ENCODE measurements at regions not wholly inside any gene's neighbourhood (a gene's known extent, or its start where the extent isn't known, plus 50 kb on each side); places are given as distances from the start of the nearest gene placed in this dataset.
"Not testable (repeated sequence)": the region's sequence is repeated elsewhere in the genome, so short reads cannot be mapped to it uniquely, and the experiment has no call there.

DNA sequence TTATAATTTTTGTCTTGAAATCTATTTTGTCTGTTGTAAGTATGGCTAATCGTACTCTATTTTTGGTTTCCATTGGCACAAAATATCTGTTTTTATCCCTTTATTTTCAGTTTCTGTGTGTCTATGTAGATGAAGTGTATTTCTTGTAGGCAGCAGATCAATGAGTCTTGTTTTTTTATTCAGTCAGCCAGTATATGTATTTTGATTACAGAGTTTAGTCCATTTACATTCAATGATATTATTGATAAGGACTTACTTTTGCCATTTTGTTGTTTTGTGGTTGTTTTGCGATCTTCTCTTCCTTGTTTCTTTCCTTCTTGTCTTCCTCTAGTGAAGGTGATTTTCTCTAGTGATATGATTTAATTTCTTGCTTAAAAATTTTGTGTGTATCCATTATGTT lies 336.3 kb upstream of the SPRY2 start:
- CTCF ChIA-PET: no interaction called here
- ATAC-seq (ENCODE audit: low read depth): no peak
- intact Hi-C loops (cut with micrococcal nuclease): no loop called here
- POLR2A ChIA-PET: no interaction called here
- Mint-ChIP-seq H3K36me3 (ENCODE audit: low read depth) (no peaks in the 10 kb centered on the region), H3K9me3 (peaks cover 27% of the 10 kb centered on the region), H3K27ac (no peak overlapping the region), H3K4me1 (no peaks in the 10 kb centered on the region), H3K27me3 (no peaks in the 10 kb centered on the region), H3K4me3 (no peak overlapping the region)
- DNase-seq: no peak
- TF ChIP-seq, protein P1, sequence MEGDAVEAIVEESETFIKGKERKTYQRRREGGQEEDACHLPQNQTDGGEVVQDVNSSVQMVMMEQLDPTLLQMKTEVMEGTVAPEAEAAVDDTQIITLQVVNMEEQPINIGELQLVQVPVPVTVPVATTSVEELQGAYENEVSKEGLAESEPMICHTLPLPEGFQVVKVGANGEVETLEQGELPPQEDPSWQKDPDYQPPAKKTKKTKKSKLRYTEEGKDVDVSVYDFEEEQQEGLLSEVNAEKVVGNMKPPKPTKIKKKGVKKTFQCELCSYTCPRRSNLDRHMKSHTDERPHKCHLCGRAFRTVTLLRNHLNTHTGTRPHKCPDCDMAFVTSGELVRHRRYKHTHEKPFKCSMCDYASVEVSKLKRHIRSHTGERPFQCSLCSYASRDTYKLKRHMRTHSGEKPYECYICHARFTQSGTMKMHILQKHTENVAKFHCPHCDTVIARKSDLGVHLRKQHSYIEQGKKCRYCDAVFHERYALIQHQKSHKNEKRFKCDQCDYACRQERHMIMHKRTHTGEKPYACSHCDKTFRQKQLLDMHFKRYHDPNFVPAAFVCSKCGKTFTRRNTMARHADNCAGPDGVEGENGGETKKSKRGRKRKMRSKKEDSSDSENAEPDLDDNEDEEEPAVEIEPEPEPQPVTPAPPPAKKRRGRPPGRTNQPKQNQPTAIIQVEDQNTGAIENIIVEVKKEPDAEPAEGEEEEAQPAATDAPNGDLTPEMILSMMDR (IDR thresholded peaks at IDR 0.05): no peak

DNA sequence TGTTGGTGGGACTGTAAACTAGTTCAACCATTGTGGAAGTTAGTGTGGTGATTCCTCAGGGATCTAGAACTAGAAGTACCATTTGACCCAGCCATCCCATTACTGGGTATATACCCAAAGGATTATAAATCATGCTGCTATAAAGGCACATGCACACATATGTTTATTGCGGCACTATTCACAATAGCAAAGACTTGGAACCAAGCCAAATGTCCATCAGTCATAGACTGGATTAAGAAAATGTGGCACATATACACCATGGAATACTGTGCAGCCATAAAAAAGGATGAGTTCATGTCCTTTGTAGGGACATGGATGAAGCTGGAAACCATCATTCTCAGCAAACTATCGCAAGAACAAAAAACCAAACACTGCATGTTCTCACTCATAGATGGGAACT lies 334.5 kb upstream of the SPRY2 start:
- POLR2A ChIA-PET; CTCF ChIA-PET; H3K4me1 Mint-ChIP-seq; H3K27ac Mint-ChIP-seq; ATAC-seq (ENCODE audit: low read depth); H3K4me3 Mint-ChIP-seq; H3K36me3 Mint-ChIP-seq (ENCODE audit: low read depth); H3K27me3 Mint-ChIP-seq; DNase-seq; intact Hi-C loops (cut with micrococcal nuclease): not testable (repeated sequence)
- peaks cover 29% of the 10 kb centered on the region for H3K9me3 Mint-ChIP-seq

DNA sequence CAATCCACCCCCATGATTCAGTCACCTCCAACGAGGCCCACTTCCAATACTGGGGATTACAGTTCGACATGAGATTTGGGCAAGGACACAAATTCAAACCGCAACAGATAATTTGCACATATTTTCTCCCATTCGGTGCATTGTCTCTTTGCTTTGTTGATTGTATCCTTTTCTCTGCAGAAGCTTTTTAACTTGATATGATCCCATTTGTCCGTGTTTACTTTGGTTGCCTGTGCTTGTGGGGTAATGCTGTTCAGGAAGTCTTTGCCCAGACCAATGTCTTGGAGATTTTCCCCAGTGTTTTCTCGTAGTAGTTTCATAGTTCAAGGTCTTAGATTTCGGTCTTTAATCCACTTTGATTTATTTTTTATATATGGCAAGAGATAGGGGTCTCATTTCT lies 330.8 kb upstream of the SPRY2 start:
- DNase-seq (no peak), ATAC-seq (ENCODE audit: low read depth) (no peak)
- Mint-ChIP-seq H3K4me1 (no peaks in the 10 kb centered on the region), H3K4me3 (no peak overlapping the region), H3K27ac (no peak overlapping the region), H3K36me3 (ENCODE audit: low read depth) (no peaks in the 10 kb centered on the region), H3K9me3 (peaks cover 16% of the 10 kb centered on the region), H3K27me3 (no peaks in the 10 kb centered on the region)
- ChIA-PET POLR2A (no interaction called here), CTCF (no interaction called here)
- intact Hi-C loops (cut with micrococcal nuclease): no loop called here
- TF ChIP-seq, protein P1 (IDR thresholded peaks at IDR 0.05): no peak

DNA sequence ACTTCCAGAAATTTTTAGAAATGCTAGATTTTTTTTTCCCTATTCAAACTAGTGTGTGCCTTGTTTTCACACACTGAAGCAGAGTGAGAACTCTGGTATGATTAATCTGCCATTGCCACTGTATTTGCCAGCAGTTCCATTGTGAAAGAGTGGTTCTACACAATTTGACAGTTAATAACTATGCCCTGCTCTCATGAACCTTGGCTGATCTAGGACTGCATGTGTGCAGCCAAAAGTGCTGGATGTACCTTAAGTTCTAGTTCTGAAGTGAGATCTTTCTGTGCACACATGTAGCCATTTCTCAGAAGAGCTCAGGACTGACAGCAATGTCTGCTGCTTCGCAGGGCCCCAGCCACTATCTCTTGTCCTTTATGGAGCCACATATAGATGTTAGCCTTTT lies 328.2 kb upstream of the SPRY2 start:
- Mint-ChIP-seq H3K27me3 (no peaks in the 10 kb centered on the region), H3K4me1 (no peaks in the 10 kb centered on the region), H3K9me3 (peaks cover 11% of the 10 kb centered on the region), H3K36me3 (ENCODE audit: low read depth) (no peaks in the 10 kb centered on the region), H3K27ac (no peak overlapping the region), H3K4me3 (no peak overlapping the region)
- no peak for DNase-seq
- ChIA-PET POLR2A (no interaction called here), CTCF (no interaction called here)
- TF ChIP-seq, protein P1 (IDR thresholded peaks at IDR 0.05): no peak
- intact Hi-C loops (cut with micrococcal nuclease): no loop called here
- no peak for ATAC-seq (ENCODE audit: low read depth)

DNA sequence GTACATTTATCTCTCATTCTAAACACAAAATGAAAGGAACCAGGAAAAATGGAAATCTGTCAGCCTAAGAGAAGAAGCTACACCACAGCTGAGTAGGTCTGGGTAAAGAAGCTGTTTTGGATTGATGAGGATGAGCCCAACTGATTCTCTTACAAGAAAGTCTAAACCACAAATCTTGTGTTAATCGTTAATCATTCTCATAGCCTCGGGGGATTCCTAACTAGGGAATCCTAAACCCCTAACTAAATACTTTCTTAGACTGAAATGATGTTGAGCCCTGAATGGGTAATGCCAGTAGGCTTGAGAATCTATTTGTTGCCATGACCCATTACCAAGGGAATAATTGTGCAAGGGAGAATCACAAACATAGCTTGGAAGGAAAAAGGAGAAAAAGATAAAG lies 327.5 kb upstream of the SPRY2 start:
- ChIA-PET CTCF (no interaction called here), POLR2A (no interaction called here)
- ATAC-seq (ENCODE audit: low read depth) (no peak), DNase-seq (no peak)
- TF ChIP-seq, protein P1 (IDR thresholded peaks at IDR 0.05): no peak
- H3K9me3 Mint-ChIP-seq: peaks cover 9% of the 10 kb centered on the region
- no peaks in the 10 kb centered on the region for H3K36me3 Mint-ChIP-seq (ENCODE audit: low read depth)
- intact Hi-C loops (cut with micrococcal nuclease): no loop called here
- H3K4me1 Mint-ChIP-seq: no peaks in the 10 kb centered on the region
- no peaks in the 10 kb centered on the region for H3K27me3 Mint-ChIP-seq
- H3K4me3 Mint-ChIP-seq: no peak overlapping the region
- no peak overlapping the region for H3K27ac Mint-ChIP-seq

DNA sequence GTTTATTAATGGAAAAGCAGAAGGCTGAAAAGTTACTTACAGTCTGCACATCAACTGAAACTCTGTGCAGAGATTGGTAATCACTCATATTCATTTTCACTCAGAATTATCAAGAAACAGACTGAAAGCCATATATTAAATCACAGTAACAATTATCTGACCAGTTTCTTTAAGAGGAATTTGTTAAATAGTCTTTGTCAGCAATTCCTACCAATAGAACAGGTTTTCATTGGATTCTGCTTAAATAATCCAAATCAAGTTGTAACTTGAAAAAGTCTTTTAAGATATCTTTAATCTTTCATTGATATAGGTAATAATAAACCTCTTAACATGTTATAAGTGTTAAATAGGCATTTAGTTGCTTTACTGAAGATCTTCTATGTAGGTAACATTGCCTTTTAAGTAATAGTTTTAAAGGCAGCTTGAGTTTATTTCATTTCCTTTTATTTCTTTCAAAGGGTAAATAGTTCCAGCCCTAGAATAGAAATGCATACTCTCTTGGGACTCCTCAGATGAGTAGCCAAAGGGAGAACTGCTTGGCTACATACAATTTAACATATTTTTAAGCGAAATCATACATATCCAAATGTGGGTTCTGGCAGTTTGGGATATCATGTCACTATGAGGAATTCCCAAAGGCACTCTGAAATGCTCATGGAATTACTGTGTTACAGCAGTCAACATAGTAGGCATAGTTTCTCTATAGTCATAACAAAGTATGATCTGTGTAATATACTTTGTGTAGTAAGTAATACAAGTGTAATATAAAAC lies 326.0 kb upstream of the SPRY2 start:
- no peak for ATAC-seq (ENCODE audit: low read depth)
- no peaks in the 10 kb centered on the region for H3K36me3 Mint-ChIP-seq (ENCODE audit: low read depth)
- no peak overlapping the region for H3K4me3 Mint-ChIP-seq
- intact Hi-C loops (cut with micrococcal nuclease): no loop called here
- H3K4me1 Mint-ChIP-seq: no peaks in the 10 kb centered on the region
- H3K27me3 Mint-ChIP-seq: no peaks in the 10 kb centered on the region
- POLR2A ChIA-PET: no interaction called here
- H3K27ac Mint-ChIP-seq: no peak overlapping the region
- TF ChIP-seq, protein P1 (IDR thresholded peaks at IDR 0.05): no peak
- no peak for DNase-seq
- CTCF ChIA-PET: no interaction called here
- H3K9me3 Mint-ChIP-seq: peaks cover 2% of the 10 kb centered on the region
